Neutrophil (primary cell): ENCODE measurements at regions not wholly inside any gene's neighbourhood (a gene's known extent, or its start where the extent isn't known, plus 50 kb on each side); places are given as distances from the start of the nearest gene placed in this dataset.

Experiments
- H3K27ac ChIP-seq: fragments of 200-600 bp; sonication (generic); 2 replicates; pipeline ENCODE4 v1.5.1; 2016; ENCODE audit warnings: mild to moderate bottlenecking, moderate library complexity
- H3K27me3 ChIP-seq: fragments of 200-600 bp; sonication (generic); 2 replicates; pipeline ENCODE4 v1.6.0; 2016; ENCODE audit warnings: mild to moderate bottlenecking
- H3K36me3 ChIP-seq: fragments of 200-600 bp; sonication (generic); 2 replicates; pipeline ENCODE4 v1.5.1; 2017
- H3K4me1 ChIP-seq, 2 experiments: fragments of 200-600 bp in 1 of 2; sonication (generic) in 1 of 2; 1 replicate in 1 of 2; 2 replicates in 1 of 2; pipeline versions ENCODE4 v1.5.1 to v1.6.1; 2013 to 2016; ENCODE audit warnings: low read depth in 1 of 2, low read length in 1 of 2, mild to moderate bottlenecking in 1 of 2, moderate library complexity in 1 of 2; ENCODE audit not compliant: control insufficient read depth in 1 of 2, insufficient read depth in 1 of 2
- H3K4me3 ChIP-seq, 2 experiments: fragments of 200-600 bp in 1 of 2; sonication (generic) in 1 of 2; 1 replicate in 1 of 2; 2 replicates in 1 of 2; pipeline ENCODE4 v1.5.1; 2013 to 2016; ENCODE audit warnings: low read depth in 1 of 2, low read length in 1 of 2, mild to moderate bottlenecking in 1 of 2, moderate library complexity in 1 of 2
- H3K9me3 ChIP-seq: fragments of 200-600 bp; sonication (generic); 2 replicates; pipeline ENCODE4 v1.5.1; 2016
- CTCF ChIP-seq: fragments of 200-600 bp; sonication (generic); IDR thresholded peaks from 2 replicates; pipeline ENCODE4 v1.5.1; 2016; ENCODE audit warnings: antibody characterized with exemption

DNA sequence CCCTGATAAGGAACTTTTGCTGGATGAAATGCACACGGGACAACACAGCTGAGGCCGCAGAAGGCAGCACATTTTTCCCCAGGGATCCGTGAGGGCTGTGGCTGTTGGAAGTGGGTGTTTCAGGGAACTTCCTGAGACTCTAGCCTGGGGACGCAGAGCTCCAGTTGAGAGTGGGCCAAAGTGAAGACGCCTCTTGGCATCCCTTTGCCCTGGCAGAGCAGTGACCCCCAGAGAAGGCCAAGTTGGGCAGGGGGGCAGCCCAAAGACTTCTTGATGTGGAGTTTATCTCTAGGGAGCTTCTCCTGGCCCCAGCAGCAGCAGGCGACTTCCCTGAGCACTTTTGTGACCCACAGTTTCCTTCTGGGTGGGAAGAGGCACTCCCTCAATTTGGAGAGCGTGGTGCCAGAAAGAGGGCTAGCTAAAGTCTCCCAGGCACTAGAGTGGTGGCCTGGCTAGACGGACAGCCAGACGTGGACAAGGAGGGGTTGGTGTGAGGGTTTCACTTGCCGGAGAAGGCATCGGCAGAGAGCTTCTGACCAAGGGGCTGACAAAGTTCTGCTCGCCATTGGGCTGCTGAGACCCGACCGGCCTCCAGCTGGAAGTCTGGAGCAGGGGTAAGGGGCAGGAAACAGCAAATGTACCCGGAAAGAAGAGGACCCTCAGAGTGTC lies 108.8 kb downstream of the ACKR3 start:
- no peak for TF ChIP-seq CTCF
- H3K27ac ChIP-seq, result no peak overlapping the region
- H3K9me3 ChIP-seq, result no peaks in the 10 kb centered on the region
- H3K36me3 ChIP-seq, result no peaks in the 10 kb centered on the region
- H3K27me3 ChIP-seq, result peaks cover 52% of the 10 kb centered on the region
- no peaks in the 10 kb centered on the region for H3K4me1 ChIP-seq
- no peak overlapping the region for H3K4me3 ChIP-seq

- Histone ChIP-seq H3K4me3 (no peak overlapping the region), H3K4me1 (no peaks in the 10 kb centered on the region), H3K36me3 (no peaks in the 10 kb centered on the region), H3K9me3 (no peaks in the 10 kb centered on the region), H3K27ac (no peak overlapping the region), H3K27me3 (peaks cover 41% of the 10 kb centered on the region)
- no peak for TF ChIP-seq CTCF
These were observed 110.5 kb downstream of the ACKR3 start for GRCh38 chr2:236679884-236680860.

- Histone ChIP-seq H3K27me3 (peaks cover 23% of the 10 kb centered on the region), H3K4me3 (no peak overlapping the region), H3K9me3 (no peaks in the 10 kb centered on the region), H3K27ac (no peak overlapping the region), H3K36me3 (no peaks in the 10 kb centered on the region), H3K4me1 (no peaks in the 10 kb centered on the region)
- TF ChIP-seq CTCF, result no peak
These were observed 113.2 kb downstream of the ACKR3 start for GRCh38 chr2:236682651-236683422.

GRCh38 chr2:236684504-236685256 lies 115.1 kb downstream of the ACKR3 start:
- TF ChIP-seq CTCF, result no peak
- no peaks in the 10 kb centered on the region for H3K9me3 ChIP-seq

DNA sequence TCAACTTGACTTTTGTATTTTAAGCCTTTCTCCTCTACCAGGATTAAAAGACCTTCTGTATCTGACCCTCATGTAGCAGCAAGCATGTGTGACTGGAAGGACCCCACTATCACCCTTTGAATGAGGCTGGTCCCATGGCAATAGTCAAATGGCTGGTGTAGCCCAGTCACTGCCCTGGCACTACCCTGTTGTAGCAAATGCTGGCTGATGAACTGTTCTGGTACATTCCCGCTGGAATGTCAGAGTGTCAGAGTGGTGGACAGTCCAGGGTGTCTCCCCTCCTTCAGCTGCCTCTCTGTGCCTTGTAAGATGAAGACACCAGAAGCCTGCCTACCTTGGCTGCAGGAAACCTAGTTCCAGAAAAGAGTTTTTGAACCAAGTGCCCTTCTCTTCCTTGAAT lies 115.7 kb downstream of the ACKR3 start:
- H3K27me3 ChIP-seq, result peaks cover 33% of the 10 kb centered on the region

More at GRCh38 chr2:236684504-236685256, 115.1 kb downstream of the ACKR3 start:
- Histone ChIP-seq H3K4me3 (no peak overlapping the region), H3K4me1 (no peaks in the 10 kb centered on the region), H3K27ac (no peak overlapping the region), H3K27me3 (peaks cover 39% of the 10 kb centered on the region), H3K36me3 (no peaks in the 10 kb centered on the region)

More for the DNA sequence above, 115.7 kb downstream of the ACKR3 start:
- Histone ChIP-seq H3K4me1 (no peaks in the 10 kb centered on the region), H3K27ac (no peak overlapping the region), H3K4me3 (no peak overlapping the region), H3K36me3 (no peaks in the 10 kb centered on the region), H3K9me3 (no peaks in the 10 kb centered on the region)
- no peak for TF ChIP-seq CTCF
